ENCODE measurements at regions not wholly inside any gene's neighbourhood (a gene's known extent, or its start where the extent isn't known, plus 50 kb on each side); places are given as distances from the start of the nearest gene placed in this dataset.

GRCh38 chr17:54493691-54494090 lies 407.0 kb upstream of the TOM1L1 start:
- no peak for TF ChIP-seq CTCF (conservative IDR thresholded peaks at IDR 0.05; ENCODE audit: low read length)
- TF ChIP-seq EZH2phosphoT487 (IDR thresholded peaks at IDR 0.05; ENCODE audit: borderline replicate concordance, low read depth, low read length): no peak
